Stimulated activated CD8-positive, alpha-beta memory T cell treated with anti-CD3 and anti-CD28 coated beads, Interleukin-7, amount 100 ng/mL, for 1 hour (primary cell): ENCODE measurements at regions not wholly inside any gene's neighbourhood (a gene's known extent, or its start where the extent isn't known, plus 50 kb on each side); places are given as distances from the start of the nearest gene placed in this dataset.
"Not testable (repeated sequence)": the region's sequence is repeated elsewhere in the genome, so short reads cannot be mapped to it uniquely, and the experiment has no call there.

Experiments
- DNase-seq, 2 donors: peaks; one replicate each; pipeline ENCODE4 v3.0.0-alpha.2; 2020; ENCODE audit warnings: low read depth in 2 of 2

- no peak for DNase-seq
These were observed 1413.5 kb upstream of the RAG2 start for GRCh38 chr11:38011496-38011895.

- no peak for DNase-seq
These were observed 1411.9 kb upstream of the RAG2 start for GRCh38 chr11:38009932-38010331.

- no peak for DNase-seq
These were observed 1408.4 kb upstream of the RAG2 start for GRCh38 chr11:38006466-38006865.

GRCh38 chr11:38005597-38005996, 1407.6 kb upstream of the RAG2 start:
- DNase-seq: no peak

GRCh38 chr11:37999171-37999570, 1401.1 kb upstream of the RAG2 start:
- no peak for DNase-seq

GRCh38 chr11:37995886-37996285, 1397.8 kb upstream of the RAG2 start:
- DNase-seq: no peak

- DNase-seq: no peak
These were observed 1390.0 kb upstream of the RAG2 start for GRCh38 chr11:37988031-37988430.

- no peak for DNase-seq
These were observed 1387.0 kb upstream of the RAG2 start for GRCh38 chr11:37984991-37985390.

- no peak for DNase-seq
These were observed 1380.6 kb upstream of the RAG2 start for GRCh38 chr11:37978647-37979046.

GRCh38 chr11:37973941-37974340, 1375.9 kb upstream of the RAG2 start:
- DNase-seq: no peak

GRCh38 chr11:37972691-37973090, 1374.7 kb upstream of the RAG2 start:
- DNase-seq: no peak

- DNase-seq: not testable (repeated sequence)
These were observed 1371.3 kb upstream of the RAG2 start for GRCh38 chr11:37969336-37969735.

- DNase-seq: no peak
These were observed 1370.1 kb upstream of the RAG2 start for GRCh38 chr11:37968148-37968547.

GRCh38 chr11:37967635-37968034, 1369.6 kb upstream of the RAG2 start:
- DNase-seq: no peak

- DNase-seq: no peak
These were observed 1365.4 kb upstream of the RAG2 start for GRCh38 chr11:37963440-37963839.

- no peak for DNase-seq
These were observed 1359.7 kb upstream of the RAG2 start for GRCh38 chr11:37957717-37958116.

GRCh38 chr11:37951996-37952395, 1354.0 kb upstream of the RAG2 start:
- DNase-seq: no peak

- DNase-seq: no peak
These were observed 1350.2 kb upstream of the RAG2 start for GRCh38 chr11:37948258-37948657.

- no peak for DNase-seq
These were observed 1349.8 kb upstream of the RAG2 start for GRCh38 chr11:37947821-37948220.

- DNase-seq: no peak
These were observed 1348.2 kb upstream of the RAG2 start for GRCh38 chr11:37946155-37946766.

- DNase-seq: no peak
These were observed 1344.0 kb upstream of the RAG2 start for GRCh38 chr11:37942081-37942480.

GRCh38 chr11:37929100-37929653, 1331.1 kb upstream of the RAG2 start:
- DNase-seq: no peak

GRCh38 chr11:37926772-37927171, 1328.7 kb upstream of the RAG2 start:
- DNase-seq: no peak

- no peak for DNase-seq
These were observed 1318.3 kb upstream of the RAG2 start for GRCh38 chr11:37916331-37916730.
